Astrocyte (in vitro differentiated cells and primary cell): ENCODE measurements at regions not wholly inside any gene's neighbourhood (a gene's known extent, or its start where the extent isn't known, plus 50 kb on each side); places are given as distances from the start of the nearest gene placed in this dataset.

Experiments
- DNase-seq: peaks from one replicate; pipeline ENCODE4 v3.0.0-alpha.2; 2010; ENCODE audit warnings: low read depth
- FAIRE-seq: peaks from 2 replicates; lab custom pipeline; 2011; peaks lifted over from hg19 to GRCh38; lab: Jason Lieb, UNC
- H2AFZ ChIP-seq: 2 replicates; pipeline ENCODE4 v1.6.0; 2012; ENCODE audit warnings: low read depth, low read length, inconsistent platforms
- H3K27ac ChIP-seq: 2 replicates; pipeline ENCODE4 v1.5.1; 2011; ENCODE audit warnings: low read depth, low read length, inconsistent platforms
- H3K27me3 ChIP-seq: 2 replicates; pipeline ENCODE4 v1.6.0; 2011; ENCODE audit warnings: low read length, inconsistent platforms; ENCODE audit not compliant: insufficient read depth
- H3K36me3 ChIP-seq: 2 replicates; pipeline ENCODE4 v1.5.1; 2011; ENCODE audit warnings: low read length, inconsistent platforms; ENCODE audit not compliant: insufficient read depth
- H3K4me1 ChIP-seq: 2 replicates; pipeline ENCODE4 v1.5.1; 2011; ENCODE audit warnings: low read length, inconsistent platforms; ENCODE audit not compliant: insufficient read depth
- H3K4me2 ChIP-seq: 2 replicates; pipeline ENCODE4 v1.6.0; 2012; ENCODE audit warnings: low read length, inconsistent platforms
- H3K4me3 ChIP-seq: 2 replicates; pipeline ENCODE4 v1.5.1; 2011; ENCODE audit warnings: low read depth, mild to moderate bottlenecking, low read length, inconsistent platforms; ENCODE audit not compliant: insufficient read depth
- H3K79me2 ChIP-seq: 2 replicates; pipeline ENCODE4 v1.6.0; 2012; ENCODE audit warnings: mild to moderate bottlenecking, low read length, inconsistent platforms; ENCODE audit not compliant: insufficient read depth
- H3K9ac ChIP-seq: 2 replicates; pipeline ENCODE4 v1.6.0; 2012; ENCODE audit warnings: mild to moderate bottlenecking, low read length, inconsistent platforms
- H3K9me3 ChIP-seq: 2 replicates; pipeline ENCODE4 v1.5.1; 2012; ENCODE audit warnings: low read depth, mild to moderate bottlenecking, low read length, inconsistent platforms; ENCODE audit not compliant: insufficient read depth
- H4K20me1 ChIP-seq: 2 replicates; pipeline ENCODE4 v1.6.0; 2012; ENCODE audit warnings: low read length, inconsistent platforms; ENCODE audit not compliant: insufficient read depth
- H3K27ac Mint-ChIP-seq: one replicate; pipeline ENCODE4 v1.8.0; 2021; ENCODE audit warnings: mild to moderate bottlenecking, mixed read lengths; ENCODE audit not compliant: unreplicated experiment
- H3K27me3 Mint-ChIP-seq: one replicate; pipeline ENCODE4 v1.8.0; 2021; ENCODE audit warnings: low read depth, mixed read lengths; ENCODE audit not compliant: unreplicated experiment
- H3K36me3 Mint-ChIP-seq: one replicate; pipeline ENCODE4 v1.8.0; 2021; ENCODE audit warnings: low read depth, mixed read lengths; ENCODE audit not compliant: unreplicated experiment
- H3K4me1 Mint-ChIP-seq: one replicate; pipeline ENCODE4 v1.8.0; 2021; ENCODE audit warnings: low read depth, mixed read lengths; ENCODE audit not compliant: unreplicated experiment
- H3K4me3 Mint-ChIP-seq: one replicate; pipeline ENCODE4 v1.8.0; 2021; ENCODE audit warnings: mild to moderate bottlenecking, moderate library complexity, mixed read lengths; ENCODE audit not compliant: unreplicated experiment
- H3K9me3 Mint-ChIP-seq: one replicate; pipeline ENCODE4 v1.8.0; 2021; ENCODE audit warnings: mild to moderate bottlenecking, mixed read lengths; ENCODE audit not compliant: unreplicated experiment
- EZH2 ChIP-seq: IDR thresholded peaks from 2 replicates; pipeline ENCODE4 v1.6.1; 2012; ENCODE audit warnings: mild to moderate bottlenecking, low read length, inconsistent platforms; ENCODE audit not compliant: insufficient read depth
- TF ChIP-seq, protein P1 (sequence below): IDR thresholded peaks from 2 replicates; pipeline ENCODE4 v1.5.1; 2011; ENCODE audit warnings: low read depth, mild to moderate bottlenecking, inconsistent platforms, low read length, moderate library complexity; ENCODE audit not compliant: insufficient read depth

DNA sequence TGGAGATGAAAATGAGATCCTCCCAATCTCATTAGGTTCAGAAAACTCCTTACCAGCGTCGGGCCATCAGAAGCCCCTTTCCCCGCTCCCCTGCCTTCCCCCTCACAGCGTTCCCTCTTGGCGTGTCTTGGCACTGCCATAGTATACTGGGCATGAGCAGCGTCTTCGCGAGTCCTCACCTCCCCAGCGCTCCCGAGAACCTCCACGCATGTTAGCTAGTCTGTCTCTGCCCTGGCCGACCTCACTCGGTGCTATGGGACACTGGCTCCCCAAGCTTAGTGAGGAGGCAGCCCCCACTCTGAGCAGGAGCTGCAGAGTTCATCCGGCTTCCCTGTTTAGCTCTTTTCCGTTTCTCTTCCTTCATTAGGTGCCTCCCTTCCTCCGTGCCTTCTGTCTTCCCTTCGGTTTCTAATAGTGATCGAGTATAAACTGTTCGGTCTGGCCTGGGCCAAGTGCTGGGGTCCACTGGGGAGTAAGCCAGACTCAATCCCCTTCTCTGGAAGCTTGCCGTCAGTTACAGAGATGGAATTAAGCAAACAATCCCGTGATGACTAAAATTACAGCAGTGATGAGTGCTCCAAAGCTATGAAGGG lies 63.8 kb upstream of the OPCML start:
- H3K4me1 Mint-ChIP-seq, result no peaks in the 10 kb centered on the region
- no peak for FAIRE-seq
- no peaks in the 10 kb centered on the region for H3K36me3 Mint-ChIP-seq
- no peaks in the 10 kb centered on the region for H3K79me2 ChIP-seq
- no peak overlapping the region for H3K27ac Mint-ChIP-seq
- peaks cover 19% of the 10 kb centered on the region for H3K27me3 Mint-ChIP-seq
- H2AFZ ChIP-seq, result no peak overlapping the region
- H3K9ac ChIP-seq, result no peak overlapping the region
- no peaks in the 10 kb centered on the region for H4K20me1 ChIP-seq
- H3K9me3 ChIP-seq, result peaks cover 3% of the 10 kb centered on the region
- H3K4me2 ChIP-seq, result no peak overlapping the region
- H3K36me3 ChIP-seq, result no peaks in the 10 kb centered on the region
- H3K9me3 Mint-ChIP-seq, result peaks cover 2% of the 10 kb centered on the region
- no peaks in the 10 kb centered on the region for H3K27me3 ChIP-seq
- no peak overlapping the region for H3K4me3 ChIP-seq
- H3K27ac ChIP-seq, result no peak overlapping the region
- H3K4me3 Mint-ChIP-seq, result no peak overlapping the region
- H3K4me1 ChIP-seq, result no peaks in the 10 kb centered on the region
- TF ChIP-seq EZH2, result no peak
- TF ChIP-seq, protein P1, sequence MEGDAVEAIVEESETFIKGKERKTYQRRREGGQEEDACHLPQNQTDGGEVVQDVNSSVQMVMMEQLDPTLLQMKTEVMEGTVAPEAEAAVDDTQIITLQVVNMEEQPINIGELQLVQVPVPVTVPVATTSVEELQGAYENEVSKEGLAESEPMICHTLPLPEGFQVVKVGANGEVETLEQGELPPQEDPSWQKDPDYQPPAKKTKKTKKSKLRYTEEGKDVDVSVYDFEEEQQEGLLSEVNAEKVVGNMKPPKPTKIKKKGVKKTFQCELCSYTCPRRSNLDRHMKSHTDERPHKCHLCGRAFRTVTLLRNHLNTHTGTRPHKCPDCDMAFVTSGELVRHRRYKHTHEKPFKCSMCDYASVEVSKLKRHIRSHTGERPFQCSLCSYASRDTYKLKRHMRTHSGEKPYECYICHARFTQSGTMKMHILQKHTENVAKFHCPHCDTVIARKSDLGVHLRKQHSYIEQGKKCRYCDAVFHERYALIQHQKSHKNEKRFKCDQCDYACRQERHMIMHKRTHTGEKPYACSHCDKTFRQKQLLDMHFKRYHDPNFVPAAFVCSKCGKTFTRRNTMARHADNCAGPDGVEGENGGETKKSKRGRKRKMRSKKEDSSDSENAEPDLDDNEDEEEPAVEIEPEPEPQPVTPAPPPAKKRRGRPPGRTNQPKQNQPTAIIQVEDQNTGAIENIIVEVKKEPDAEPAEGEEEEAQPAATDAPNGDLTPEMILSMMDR, result no peak
- DNase-seq, result no peak

GRCh38 chr11:133593036-133593435 lies 60.7 kb upstream of the OPCML start:
- TF ChIP-seq EZH2, result no peak
- TF ChIP-seq, protein P1, result no peak
- Histone ChIP-seq H4K20me1 (no peaks in the 10 kb centered on the region), H3K4me2 (no peak overlapping the region), H3K79me2 (no peaks in the 10 kb centered on the region), H3K4me1 (no peaks in the 10 kb centered on the region), H3K4me3 (no peak overlapping the region), H3K9me3 (peaks cover 3% of the 10 kb centered on the region), H3K27ac (no peak overlapping the region), H3K27me3 (no peaks in the 10 kb centered on the region), H3K9ac (no peak overlapping the region), H2AFZ (no peak overlapping the region), H3K36me3 (no peaks in the 10 kb centered on the region)
- H3K27ac Mint-ChIP-seq, result no peak overlapping the region
- no peaks in the 10 kb centered on the region for H3K4me1 Mint-ChIP-seq
- DNase-seq (no peak), FAIRE-seq (no peak)
- no peak overlapping the region for H3K4me3 Mint-ChIP-seq
- no peaks in the 10 kb centered on the region for H3K36me3 Mint-ChIP-seq
- H3K9me3 Mint-ChIP-seq, result no peaks in the 10 kb centered on the region
- H3K27me3 Mint-ChIP-seq, result peaks cover 10% of the 10 kb centered on the region

GRCh38 chr11:133586903-133587517 lies 54.7 kb upstream of the OPCML start:
- Mint-ChIP-seq H3K27ac (no peak overlapping the region), H3K9me3 (no peaks in the 10 kb centered on the region), H3K36me3 (no peaks in the 10 kb centered on the region), H3K4me1 (no peaks in the 10 kb centered on the region), H3K27me3 (peaks cover 22% of the 10 kb centered on the region), H3K4me3 (no peak overlapping the region)
- H3K9ac ChIP-seq, result no peak overlapping the region
- H3K9me3 ChIP-seq, result peaks cover 3% of the 10 kb centered on the region
- H3K27ac ChIP-seq, result no peak overlapping the region
- no peaks in the 10 kb centered on the region for H3K79me2 ChIP-seq
- H4K20me1 ChIP-seq, result no peaks in the 10 kb centered on the region
- TF ChIP-seq, protein P1, result no peak
- TF ChIP-seq EZH2, result no peak
- no peak overlapping the region for H2AFZ ChIP-seq
- no peaks in the 10 kb centered on the region for H3K4me1 ChIP-seq
- no peak overlapping the region for H3K4me2 ChIP-seq
- DNase-seq, result no peak
- H3K27me3 ChIP-seq, result no peaks in the 10 kb centered on the region
- no peaks in the 10 kb centered on the region for H3K36me3 ChIP-seq
- no peak overlapping the region for H3K4me3 ChIP-seq
- no peak for FAIRE-seq
